ENCODE measurements at regions not wholly inside any gene's neighbourhood (a gene's known extent, or its start where the extent isn't known, plus 50 kb on each side); places are given as distances from the start of the nearest gene placed in this dataset.

GRCh38 chr12:22900401-22900800 is 275.4 kb downstream of the ETNK1 start:
- no peak for DNase-seq (ENCODE audit: low read depth)

- no peak for DNase-seq (ENCODE audit: low read depth)
Measured at GRCh38 chr12:22904485-22904884, 279.5 kb downstream of the ETNK1 start.

- no peak for DNase-seq (ENCODE audit: low read depth)
Measured at GRCh38 chr12:22916241-22916640, 291.3 kb downstream of the ETNK1 start.

GRCh38 chr12:22916815-22917214 is 291.8 kb downstream of the ETNK1 start:
- DNase-seq (ENCODE audit: low read depth): no peak

- DNase-seq (ENCODE audit: low read depth): no peak
Measured at GRCh38 chr12:22919883-22920282, 294.9 kb downstream of the ETNK1 start.

- DNase-seq (ENCODE audit: low read depth): no peak
Measured at GRCh38 chr12:22923768-22924167, 298.8 kb downstream of the ETNK1 start.

GRCh38 chr12:22924391-22924790 is 299.4 kb downstream of the ETNK1 start:
- no peak for DNase-seq (ENCODE audit: low read depth)

- no peak for DNase-seq (ENCODE audit: low read depth)
Measured at GRCh38 chr12:22925623-22926022, 300.7 kb downstream of the ETNK1 start.

GRCh38 chr12:22932431-22932830 is 307.5 kb downstream of the ETNK1 start:
- no peak for DNase-seq (ENCODE audit: low read depth)

GRCh38 chr12:22935090-22935489 is 310.1 kb downstream of the ETNK1 start:
- no peak for DNase-seq (ENCODE audit: low read depth)

- no peak for DNase-seq (ENCODE audit: low read depth)
Measured at GRCh38 chr12:22935501-22935900, 310.5 kb downstream of the ETNK1 start.

- no peak for DNase-seq (ENCODE audit: low read depth)
Measured at GRCh38 chr12:22938323-22938722, 313.4 kb downstream of the ETNK1 start.

- DNase-seq (ENCODE audit: low read depth): no peak
Measured at GRCh38 chr12:22951206-22951605, 326.2 kb downstream of the ETNK1 start.

GRCh38 chr12:22956690-22957089 is 331.7 kb downstream of the ETNK1 start:
- DNase-seq (ENCODE audit: low read depth): no peak

- no peak for DNase-seq (ENCODE audit: low read depth)
Measured at GRCh38 chr12:22967171-22967570, 342.2 kb downstream of the ETNK1 start.

GRCh38 chr12:22969521-22969920 is 344.6 kb downstream of the ETNK1 start:
- no peak for DNase-seq (ENCODE audit: low read depth)

GRCh38 chr12:22971247-22971646 is 346.3 kb downstream of the ETNK1 start:
- no peak for DNase-seq (ENCODE audit: low read depth)

- peak; percentile 30 for DNase-seq (ENCODE audit: low read depth)
Measured at GRCh38 chr12:22971701-22972191, 346.8 kb downstream of the ETNK1 start.

- peak; percentile 95 for DNase-seq (ENCODE audit: low read depth)
Measured at GRCh38 chr12:22974865-22975264, 349.9 kb downstream of the ETNK1 start.

- peak; percentile 95 for DNase-seq (ENCODE audit: low read depth)
Measured at GRCh38 chr12:22978962-22979361, 354.0 kb downstream of the ETNK1 start.

GRCh38 chr12:22979854-22980469 is 355.0 kb downstream of the ETNK1 start:
- no peak for DNase-seq (ENCODE audit: low read depth)

- DNase-seq (ENCODE audit: low read depth): peak; percentile 28
Measured at GRCh38 chr12:22981711-22982110, 356.7 kb downstream of the ETNK1 start.

GRCh38 chr12:22982635-22983034 is 357.7 kb downstream of the ETNK1 start:
- no peak for DNase-seq (ENCODE audit: low read depth)

- DNase-seq (ENCODE audit: low read depth): no peak
Measured at GRCh38 chr12:22986997-22987396, 362.0 kb downstream of the ETNK1 start.

All from iris pigment epithelial cell (primary cell).